ENCODE measurements at regions not wholly inside any gene's neighbourhood (a gene's known extent, or its start where the extent isn't known, plus 50 kb on each side); places are given as distances from the start of the nearest gene placed in this dataset.

- Histone ChIP-seq H3K36me3 (ENCODE audit: insufficient read depth in 1 of 2, low read depth in 1 of 2) (no peaks in the 10 kb centered on the region), H3K4me1 (no peaks in the 10 kb centered on the region), H3K4me3 (no peak overlapping the region), H3K27ac (no peak overlapping the region), H3K9me3 (no peaks in the 10 kb centered on the region), H3K27me3 (ENCODE audit: insufficient read depth in 3 of 3, low read length in 2 of 3) (no peaks in the 10 kb centered on the region)
- no peak for DNase-seq
- no peak for ATAC-seq
- TF ChIP-seq CTCF (IDR thresholded peaks at IDR 0.05) = no peak
- 39 to 50% (median 43%) methylated on average over 1 of the region's 1 CpG for WGBS, 3 donors
- intact Hi-C loops (cut with DNase I) = no loop called here
These were observed 134.3 kb upstream of the RPL34 start for GRCh38 chr4:108486046-108486445.

GRCh38 chr4:108484187-108484586 is 136.2 kb upstream of the RPL34 start:
- H3K27ac ChIP-seq = no peak overlapping the region

GRCh38 chr4:108483650-108484049 is 136.7 kb upstream of the RPL34 start:
- no peak overlapping the region for H3K27ac ChIP-seq
- WGBS, 3 donors = 87 to 92% (median 89%) methylated on average over 3 of the region's 3 CpGs
- H3K4me3 ChIP-seq = no peak overlapping the region
- ATAC-seq (no peak), DNase-seq (no peak)
- H3K9me3 ChIP-seq = no peaks in the 10 kb centered on the region
- no peak for TF ChIP-seq CTCF (IDR thresholded peaks at IDR 0.05)
- H3K27me3 ChIP-seq (ENCODE audit: insufficient read depth in 3 of 3, low read length in 2 of 3) = no peaks in the 10 kb centered on the region
- no peaks in the 10 kb centered on the region for H3K4me1 ChIP-seq
- intact Hi-C loops (cut with DNase I) = no loop called here
- no peaks in the 10 kb centered on the region for H3K36me3 ChIP-seq (ENCODE audit: insufficient read depth in 1 of 2, low read depth in 1 of 2)

More at GRCh38 chr4:108484187-108484586, 136.2 kb upstream of the RPL34 start:
- Histone ChIP-seq H3K4me3 (no peak overlapping the region), H3K36me3 (ENCODE audit: insufficient read depth in 1 of 2, low read depth in 1 of 2) (no peaks in the 10 kb centered on the region), H3K27me3 (ENCODE audit: insufficient read depth in 3 of 3, low read length in 2 of 3) (no peaks in the 10 kb centered on the region), H3K9me3 (no peaks in the 10 kb centered on the region), H3K4me1 (no peaks in the 10 kb centered on the region)
- ATAC-seq = no peak
- intact Hi-C loops (cut with DNase I) = no loop called here
- no peak for TF ChIP-seq CTCF (IDR thresholded peaks at IDR 0.05)
- 54 to 65% (median 65%) methylated on average over 1 of the region's 1 CpG for WGBS, 3 donors
- DNase-seq = no peak

- intact Hi-C loops (cut with DNase I) = no loop called here
- WGBS, 3 donors = 6 to 15% (median 7%) methylated on average over 1 of the region's 1 CpG
- Histone ChIP-seq H3K4me1 (no peaks in the 10 kb centered on the region), H3K4me3 (no peak overlapping the region), H3K27me3 (ENCODE audit: insufficient read depth in 3 of 3, low read length in 2 of 3) (no peaks in the 10 kb centered on the region), H3K9me3 (no peaks in the 10 kb centered on the region), H3K27ac (no peak overlapping the region), H3K36me3 (ENCODE audit: insufficient read depth in 1 of 2, low read depth in 1 of 2) (no peaks in the 10 kb centered on the region)
- TF ChIP-seq CTCF (IDR thresholded peaks at IDR 0.05) = no peak
- no peak for ATAC-seq
- no peak for DNase-seq
These were observed 137.3 kb upstream of the RPL34 start for GRCh38 chr4:108483079-108483478.

- 78 to 88% (median 84%) methylated on average over 1 of the region's 1 CpG for WGBS, 3 donors
- no peak for TF ChIP-seq CTCF (IDR thresholded peaks at IDR 0.05)
- no peak for ATAC-seq
- Histone ChIP-seq H3K36me3 (ENCODE audit: insufficient read depth in 1 of 2, low read depth in 1 of 2) (no peaks in the 10 kb centered on the region), H3K27ac (no peak overlapping the region), H3K9me3 (no peaks in the 10 kb centered on the region), H3K4me1 (no peaks in the 10 kb centered on the region), H3K27me3 (ENCODE audit: insufficient read depth in 3 of 3, low read length in 2 of 3) (no peaks in the 10 kb centered on the region), H3K4me3 (no peak overlapping the region)
- intact Hi-C loops (cut with DNase I) = no loop called here
- DNase-seq = no peak
These were observed 139.5 kb upstream of the RPL34 start for GRCh38 chr4:108480881-108481280.

Measured in psoas muscle (tissue), 7 donors.